ENCODE measurements at regions not wholly inside any gene's neighbourhood (a gene's known extent, or its start where the extent isn't known, plus 50 kb on each side); places are given as distances from the start of the nearest gene placed in this dataset.

DNA sequence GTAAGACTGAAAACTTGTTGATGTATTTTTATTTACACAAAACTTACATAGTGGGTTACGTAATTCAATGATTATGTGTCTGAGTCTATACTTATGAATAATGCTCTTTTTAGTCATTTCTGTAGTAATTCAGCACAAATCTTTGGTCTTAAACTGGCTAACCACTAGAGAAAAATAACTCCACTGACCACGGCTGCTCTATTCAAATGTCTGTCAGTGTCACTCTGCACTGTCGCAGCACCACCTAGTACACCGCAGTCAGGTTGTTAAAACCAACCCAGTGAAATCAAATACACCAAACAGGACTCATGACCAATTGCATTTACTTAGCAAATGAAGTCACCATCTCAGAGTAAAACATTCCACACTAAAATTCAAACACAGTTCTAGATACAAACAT is 93.5 kb upstream of the CCDC28A start:
- no peak overlapping the region for H3K27ac Mint-ChIP-seq
- WGBS (ENCODE audit: extremely low coverage, insufficient read length, low lambda C conversion rate): no CpG with 5 or more reads among the region's 4 CpGs

More for the DNA sequence above, 93.5 kb upstream of the CCDC28A start:
- no peaks in the 10 kb centered on the region; a peak in 1 of 5 replicates for H3K9me3 Mint-ChIP-seq
- no peak overlapping the region for H4K5ac ChIP-seq (ENCODE audit: insufficient read length, low read depth, low read length)
- peaks cover 9 to 10% of the 10 kb centered on the region in 2 experiments; a peak in 3 of 4 replicates for H3K4me1 Mint-ChIP-seq
- no peaks in the 10 kb centered on the region for H3K27me3 ChIP-seq (ENCODE audit: insufficient read depth, low read length)
- H2AK5ac ChIP-seq (ENCODE audit: insufficient read length, low read length): no peak overlapping the region
- H3K27me3 Mint-ChIP-seq (ENCODE audit: low read depth): no peaks in the 10 kb centered on the region
- no peaks in the 10 kb centered on the region for H3K79me1 ChIP-seq (ENCODE audit: insufficient read depth, low read depth, low read length, poor library complexity, severe bottlenecking)
- no peak overlapping the region for H2BK20ac ChIP-seq (ENCODE audit: low read depth, low read length, poor library complexity, severe bottlenecking)
- H3K79me2 ChIP-seq (ENCODE audit: insufficient read depth, low read length): peaks cover 2% of the 10 kb centered on the region; the same call in 1 of the 2 replicates
- no peak overlapping the region for H2BK12ac ChIP-seq (ENCODE audit: insufficient read length, low read depth, low read length)
- H3K18ac ChIP-seq (ENCODE audit: insufficient read length, low read depth, low read length): no peak overlapping the region
- H4K8ac ChIP-seq (replicated peaks; ENCODE audit: insufficient read length, low read depth, low read length): no peak overlapping the region
- TF ChIP-seq CTCF (conservative IDR thresholded peaks at IDR 0.05): no peak
- no peaks in the 10 kb centered on the region for H3K4me1 ChIP-seq (ENCODE audit: insufficient read depth, low read length)
- no peaks in the 10 kb centered on the region for H3K23me2 ChIP-seq (ENCODE audit: insufficient read length, low read depth, low read length, poor library complexity, severe bottlenecking)
- no peak overlapping the region for H2BK5ac ChIP-seq (ENCODE audit: insufficient read length, low read length)
- no peak overlapping the region for H3K27ac ChIP-seq (ENCODE audit: insufficient read length, low read depth, low read length)
- H2BK120ac ChIP-seq (ENCODE audit: low read depth, low read length, poor library complexity, severe bottlenecking): no peak overlapping the region
- H4K20me1 ChIP-seq (ENCODE audit: control insufficient read depth, insufficient read depth, insufficient read length): no peaks in the 10 kb centered on the region
- no peak overlapping the region for H3K9ac ChIP-seq (ENCODE audit: extremely low read depth, insufficient read length, low read length)
- H3K23ac ChIP-seq (ENCODE audit: insufficient read length, low read depth, low read length): no peak overlapping the region
- peaks cover 0 to 6% (median 5%) of the 10 kb centered on the region in 3 experiments; a peak in 6 of 7 replicates for H3K36me3 Mint-ChIP-seq (ENCODE audit: insufficient read depth in 1 of 3, low read depth in 3 of 3)
- no peak overlapping the region for H3K56ac ChIP-seq (ENCODE audit: insufficient read length, low read depth, low read length)
- no peak overlapping the region for H3K14ac ChIP-seq (ENCODE audit: insufficient read depth, low read length)
- no peak for DNase-seq
- H3K4me3 Mint-ChIP-seq: no peak overlapping the region
- H2AFZ ChIP-seq (ENCODE audit: low read length): no peak overlapping the region
- H3T11ph ChIP-seq (ENCODE audit: low read length): no peak overlapping the region
- no peak overlapping the region for H3K4me2 ChIP-seq (ENCODE audit: insufficient read depth, insufficient read length, low read length)
- H4K91ac ChIP-seq (ENCODE audit: insufficient read length, low read depth, low read length): no peak overlapping the region
- no peak overlapping the region for H3K4ac ChIP-seq (ENCODE audit: low read depth, low read length)
- H3K9me3 ChIP-seq (ENCODE audit: control insufficient read depth, low read depth, low read length): no peaks in the 10 kb centered on the region
- H2BK15ac ChIP-seq (ENCODE audit: low read depth, low read length): no peak overlapping the region
